MM.1S (cell line): ENCODE measurements at regions not wholly inside any gene's neighbourhood (a gene's known extent, or its start where the extent isn't known, plus 50 kb on each side); places are given as distances from the start of the nearest gene placed in this dataset.
"Not testable (repeated sequence)": the region's sequence is repeated elsewhere in the genome, so short reads cannot be mapped to it uniquely, and the experiment has no call there.

ENCODE experiments used
- DNase-seq: peaks from one replicate; pipeline ENCODE4 v3.0.0-alpha.2; 2015
- H2AFZ ChIP-seq: fragments of 300-600 bp; sonication (generic); 2 replicates; pipeline ENCODE4 v1.6.0; 2016; ENCODE audit warnings: antibody characterized with exemption, low read length
- H3F3A ChIP-seq: fragments of 300-600 bp; sonication (generic); 2 replicates; pipeline ENCODE4 v1.6.1; 2016; ENCODE audit warnings: mild to moderate bottlenecking, antibody characterized with exemption, low read length, moderate library complexity, mixed read lengths; ENCODE audit not compliant: insufficient read depth
- H3K27ac ChIP-seq: fragments of 300-600 bp; sonication (generic); 2 replicates; pipeline ENCODE4 v1.5.1; 2016; ENCODE audit warnings: mild to moderate bottlenecking, low read length
- H3K27me3 ChIP-seq: fragments of 300-600 bp; sonication (generic); replicated peaks from 2 replicates; pipeline ENCODE4 v1.6.0; 2016; ENCODE audit warnings: low read length; ENCODE audit not compliant: insufficient read depth
- H3K36me3 ChIP-seq: fragments of 300-600 bp; sonication (generic); replicated peaks from 2 replicates; pipeline ENCODE4 v1.6.1; 2016; ENCODE audit warnings: mild to moderate bottlenecking, low read length, mixed read lengths; ENCODE audit not compliant: insufficient read depth
- H3K4me1 ChIP-seq: fragments of 300-600 bp; sonication (generic); 2 replicates; pipeline ENCODE4 v1.6.1; 2016; ENCODE audit warnings: low read length, mixed read lengths
- H3K4me2 ChIP-seq: fragments of 300-600 bp; sonication (generic); 2 replicates; pipeline ENCODE4 v1.6.0; 2016; ENCODE audit warnings: low read depth, low read length
- H3K4me3 ChIP-seq: fragments of 300-600 bp; sonication (generic); 2 replicates; pipeline ENCODE4 v1.5.1; 2016; ENCODE audit warnings: low read length, mixed read lengths
- H3K79me2 ChIP-seq: fragments of 300-600 bp; sonication (generic); 2 replicates; pipeline ENCODE4 v1.6.1; 2016; ENCODE audit warnings: mixed run types, low read length, mixed read lengths
- H3K9ac ChIP-seq: fragments of 300-600 bp; sonication (generic); 2 replicates; pipeline ENCODE4 v1.6.1; 2016; ENCODE audit warnings: low read length, mixed read lengths
- H3K9me2 ChIP-seq: fragments of 300-600 bp; sonication (generic); replicated peaks from 2 replicates; pipeline ENCODE4 v1.6.1; 2016; ENCODE audit warnings: mild to moderate bottlenecking, low read length, mixed read lengths; ENCODE audit not compliant: insufficient read depth
- H3K9me3 ChIP-seq: fragments of 300-600 bp; sonication (generic); replicated peaks from 2 replicates; pipeline ENCODE4 v1.6.1; 2016; ENCODE audit warnings: mild to moderate bottlenecking, low read length, mixed read lengths; ENCODE audit not compliant: insufficient read depth
- H4K20me1 ChIP-seq: fragments of 300-600 bp; sonication (generic); 2 replicates; pipeline ENCODE4 v1.6.1; 2016; ENCODE audit warnings: mild to moderate bottlenecking, low read length, moderate library complexity, mixed read lengths; ENCODE audit not compliant: insufficient read depth
- EZH2 ChIP-seq: fragments of 300-600 bp; sonication (generic); optimal IDR thresholded peaks from 2 replicates; pipeline ENCODE3; 2017; ENCODE audit warnings: low read depth, mild to moderate bottlenecking, antibody characterized with exemption, low read length, mixed read lengths
- EZH2phosphoT487 ChIP-seq: fragments of 300-600 bp; sonication (generic); IDR thresholded peaks from 2 replicates; pipeline ENCODE4 v1.6.1; 2018; ENCODE audit warnings: antibody characterized with exemption, low read length
- TF ChIP-seq, protein P1 (sequence below): fragments of 300-600 bp; sonication (generic); IDR thresholded peaks from 2 replicates; pipeline ENCODE4 v1.5.1; 2016; ENCODE audit warnings: antibody characterized with exemption, low read length, mixed read lengths

GRCh38 chr18:39311111-39311712 is 1745.6 kb upstream of the CELF4 start:
- Histone ChIP-seq H2AFZ (no peak overlapping the region), H3K4me2 (no peak overlapping the region), H3F3A (no peaks in the 10 kb centered on the region), H3K36me3 (no peaks in the 10 kb centered on the region), H3K4me1 (no peaks in the 10 kb centered on the region), H3K79me2 (no peaks in the 10 kb centered on the region), H3K9ac (no peak overlapping the region), H3K9me3 (no peaks in the 10 kb centered on the region), H3K27ac (no peak overlapping the region), H3K4me3 (no peak overlapping the region), H3K27me3 (no peaks in the 10 kb centered on the region), H3K9me2 (no peaks in the 10 kb centered on the region), H4K20me1 (no peaks in the 10 kb centered on the region)
- TF ChIP-seq, protein P1, sequence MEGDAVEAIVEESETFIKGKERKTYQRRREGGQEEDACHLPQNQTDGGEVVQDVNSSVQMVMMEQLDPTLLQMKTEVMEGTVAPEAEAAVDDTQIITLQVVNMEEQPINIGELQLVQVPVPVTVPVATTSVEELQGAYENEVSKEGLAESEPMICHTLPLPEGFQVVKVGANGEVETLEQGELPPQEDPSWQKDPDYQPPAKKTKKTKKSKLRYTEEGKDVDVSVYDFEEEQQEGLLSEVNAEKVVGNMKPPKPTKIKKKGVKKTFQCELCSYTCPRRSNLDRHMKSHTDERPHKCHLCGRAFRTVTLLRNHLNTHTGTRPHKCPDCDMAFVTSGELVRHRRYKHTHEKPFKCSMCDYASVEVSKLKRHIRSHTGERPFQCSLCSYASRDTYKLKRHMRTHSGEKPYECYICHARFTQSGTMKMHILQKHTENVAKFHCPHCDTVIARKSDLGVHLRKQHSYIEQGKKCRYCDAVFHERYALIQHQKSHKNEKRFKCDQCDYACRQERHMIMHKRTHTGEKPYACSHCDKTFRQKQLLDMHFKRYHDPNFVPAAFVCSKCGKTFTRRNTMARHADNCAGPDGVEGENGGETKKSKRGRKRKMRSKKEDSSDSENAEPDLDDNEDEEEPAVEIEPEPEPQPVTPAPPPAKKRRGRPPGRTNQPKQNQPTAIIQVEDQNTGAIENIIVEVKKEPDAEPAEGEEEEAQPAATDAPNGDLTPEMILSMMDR, result no peak
- TF ChIP-seq EZH2phosphoT487 (no peak), EZH2 (no peak)
- DNase-seq, result no peak

DNA sequence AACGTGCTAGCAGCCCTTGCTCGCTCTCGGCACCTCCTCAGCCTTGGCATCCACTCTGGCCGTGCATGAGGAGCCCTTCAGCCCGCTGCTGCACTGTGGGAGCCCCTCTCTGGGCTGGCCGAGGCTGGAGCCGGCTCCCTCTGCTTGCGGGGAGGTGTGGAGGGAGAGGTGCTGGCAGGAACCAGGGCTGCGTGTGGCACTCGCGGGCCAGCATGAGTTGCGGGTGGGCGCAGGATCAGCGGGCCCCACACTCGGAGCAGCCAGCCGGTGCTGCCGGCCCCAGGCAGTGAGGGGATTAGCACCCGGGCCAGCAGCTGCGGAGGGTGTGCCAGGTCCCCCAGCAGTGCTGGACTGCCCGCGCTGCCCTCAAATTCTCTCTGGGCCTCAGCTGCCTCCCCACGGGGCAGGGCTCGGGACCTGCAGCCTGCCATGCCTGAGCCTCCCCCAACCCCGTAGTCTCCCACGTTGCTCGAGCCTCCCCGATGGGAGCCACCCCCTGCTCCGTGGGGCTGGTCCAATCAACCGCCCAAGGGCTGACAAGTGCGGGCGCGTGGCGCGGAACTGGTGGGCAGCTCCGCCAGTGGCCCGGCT is 1743.4 kb upstream of the CELF4 start:
- not testable (repeated sequence) for H3K36me3 ChIP-seq, H3K27me3 ChIP-seq, H3K27ac ChIP-seq, H3K9me3 ChIP-seq, H3K4me1 ChIP-seq, H3K4me2 ChIP-seq, H3K9ac ChIP-seq, H3F3A ChIP-seq, H2AFZ ChIP-seq, H4K20me1 ChIP-seq, H3K9me2 ChIP-seq, H3K4me3 ChIP-seq, H3K79me2 ChIP-seq, DNase-seq

DNA sequence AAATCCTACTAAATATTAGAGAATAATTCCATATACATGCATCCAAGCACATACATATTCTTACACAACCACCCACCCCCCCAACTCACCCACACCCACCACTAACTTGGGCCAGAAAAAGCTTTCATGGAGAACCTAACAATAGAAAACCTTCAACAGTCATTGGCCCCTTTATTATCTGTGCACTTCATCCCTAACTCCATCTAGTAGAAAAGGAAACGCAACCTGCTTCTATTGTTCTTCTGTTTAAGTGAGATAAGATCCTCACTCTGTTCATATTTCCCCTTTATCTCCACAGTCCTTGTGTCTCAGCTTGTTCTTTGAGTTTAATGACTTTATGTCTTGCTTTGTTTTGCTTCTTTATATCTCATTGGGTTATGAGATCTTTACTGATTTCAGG is 1740.2 kb upstream of the CELF4 start:
- DNase-seq, result no peak
- TF ChIP-seq, protein P1, result no peak
- H3K36me3 ChIP-seq, result no peaks in the 10 kb centered on the region

DNA sequence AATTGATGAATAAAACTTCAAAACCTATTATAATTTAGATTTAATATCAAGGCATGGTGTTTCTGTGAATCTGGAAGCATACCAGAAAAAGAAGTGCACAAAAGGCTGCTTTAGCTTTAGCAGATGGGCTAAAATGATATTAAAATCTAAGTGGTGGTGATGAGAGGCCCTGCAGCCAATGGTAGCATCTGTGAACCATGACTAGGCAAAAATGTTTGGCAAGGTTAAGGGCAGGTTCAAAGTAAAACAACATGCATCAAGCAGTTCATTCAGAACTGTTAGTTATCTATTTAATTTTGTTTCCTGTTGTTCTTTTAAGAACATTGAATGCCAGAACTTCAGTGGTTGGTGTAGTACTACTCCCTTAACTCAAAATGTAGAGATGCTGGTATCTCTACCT is 1736.9 kb upstream of the CELF4 start:
- no peak overlapping the region for H3K9ac ChIP-seq
- no peaks in the 10 kb centered on the region for H3K27me3 ChIP-seq
- TF ChIP-seq EZH2 (no peak), EZH2phosphoT487 (no peak)
- TF ChIP-seq, protein P1, result no peak
- H3F3A ChIP-seq, result no peaks in the 10 kb centered on the region
- H4K20me1 ChIP-seq, result no peaks in the 10 kb centered on the region
- no peaks in the 10 kb centered on the region for H3K36me3 ChIP-seq
- H2AFZ ChIP-seq, result no peak overlapping the region
- no peak overlapping the region for H3K4me2 ChIP-seq
- no peaks in the 10 kb centered on the region for H3K9me2 ChIP-seq
- H3K4me3 ChIP-seq, result no peak overlapping the region
- H3K79me2 ChIP-seq, result no peaks in the 10 kb centered on the region
- no peaks in the 10 kb centered on the region for H3K9me3 ChIP-seq
- no peak for DNase-seq
- H3K27ac ChIP-seq, result no peak overlapping the region
- H3K4me1 ChIP-seq, result no peaks in the 10 kb centered on the region

More for the DNA sequence above, 1740.2 kb upstream of the CELF4 start:
- no peak overlapping the region for H3K4me3 ChIP-seq
- no peaks in the 10 kb centered on the region for H4K20me1 ChIP-seq
- H3K27me3 ChIP-seq, result no peaks in the 10 kb centered on the region
- no peaks in the 10 kb centered on the region for H3K4me1 ChIP-seq
- no peaks in the 10 kb centered on the region for H3F3A ChIP-seq
- no peak overlapping the region for H2AFZ ChIP-seq
- no peaks in the 10 kb centered on the region for H3K9me2 ChIP-seq
- H3K4me2 ChIP-seq, result no peak overlapping the region
- no peak overlapping the region for H3K9ac ChIP-seq
- H3K27ac ChIP-seq, result no peak overlapping the region
- H3K9me3 ChIP-seq, result no peaks in the 10 kb centered on the region
- H3K79me2 ChIP-seq, result no peaks in the 10 kb centered on the region
